DOHH2 (cell line): ENCODE measurements at regions not wholly inside any gene's neighbourhood (a gene's known extent, or its start where the extent isn't known, plus 50 kb on each side); places are given as distances from the start of the nearest gene placed in this dataset.

Source experiments
- H3F3A ChIP-seq: fragments of 200-600 bp; sonication (generic), shearing (Covaris generic); 2 replicates; pipeline ENCODE4 v1.6.0; 2016; ENCODE audit warnings: antibody characterized with exemption, mild to moderate bottlenecking; ENCODE audit not compliant: control insufficient read depth, insufficient read depth
- H3K27ac ChIP-seq: fragments of 200-600 bp; sonication (generic); 2 replicates; pipeline ENCODE4 v1.5.1; 2014; ENCODE audit warnings: low read depth, mild to moderate bottlenecking, low read length, moderate library complexity
- H3K27me3 ChIP-seq: fragments of 200-600 bp; sonication (generic); 2 replicates; pipeline ENCODE4 v1.6.1; 2014; ENCODE audit warnings: mild to moderate bottlenecking, low read length, mixed read lengths; ENCODE audit not compliant: control insufficient read depth
- H3K36me3 ChIP-seq: fragments of 200-600 bp; sonication (generic); 2 replicates; pipeline ENCODE4 v1.6.1; 2014; ENCODE audit warnings: mild to moderate bottlenecking, low read length, moderate library complexity, mixed read lengths; ENCODE audit not compliant: control insufficient read depth
- H3K4me1 ChIP-seq: fragments of 200-600 bp; sonication (generic); 2 replicates; pipeline ENCODE4 v1.6.1; 2014; ENCODE audit warnings: mild to moderate bottlenecking, low read length, mixed read lengths; ENCODE audit not compliant: control insufficient read depth
- H3K4me2 ChIP-seq: fragments of 200-600 bp; sonication (generic); 2 replicates; pipeline ENCODE4 v1.6.0; 2014; ENCODE audit warnings: mild to moderate bottlenecking, low read length, moderate library complexity
- H3K4me3 ChIP-seq: fragments of 200-600 bp; sonication (generic); 2 replicates; pipeline ENCODE4 v1.5.1; 2014; ENCODE audit warnings: mild to moderate bottlenecking, low read length, mixed read lengths
- H3K79me2 ChIP-seq: fragments of 200-600 bp; sonication (generic); 2 replicates; pipeline ENCODE4 v1.6.1; 2014; ENCODE audit warnings: mild to moderate bottlenecking, low read length, mixed read lengths; ENCODE audit not compliant: control insufficient read depth
- H3K9me2 ChIP-seq: fragments of 200-600 bp; sonication (generic); replicated peaks from 2 replicates; pipeline ENCODE4 v1.6.1; 2014; ENCODE audit warnings: mild to moderate bottlenecking, low read length, mixed read lengths; ENCODE audit not compliant: control insufficient read depth
- H3K9me3 ChIP-seq: fragments of 200-600 bp; sonication (generic); 2 replicates; pipeline ENCODE4 v1.6.1; 2014; ENCODE audit warnings: antibody characterized with exemption, low read length, mixed read lengths; ENCODE audit not compliant: control insufficient read depth, insufficient read depth
- H4K20me1 ChIP-seq: fragments of 200-600 bp; sonication (generic); 2 replicates; pipeline ENCODE4 v1.6.0; 2014; ENCODE audit warnings: low read depth, mild to moderate bottlenecking, antibody characterized with exemption, low read length, moderate library complexity; ENCODE audit not compliant: control insufficient read depth, insufficient read depth
- EZH2phosphoT487 ChIP-seq: fragments of 200-600 bp; sonication (generic); IDR thresholded peaks from 2 replicates; pipeline ENCODE4 v1.6.1; 2017; ENCODE audit warnings: borderline replicate concordance, mild to moderate bottlenecking, antibody characterized with exemption, low read length, moderate library complexity, mixed read lengths
- TF ChIP-seq, protein P1 (sequence below): fragments of 200-600 bp; sonication (generic); IDR thresholded peaks from one replicate; pipeline ENCODE4 v1.5.1; 2014; ENCODE audit warnings: antibody characterized with exemption, mild to moderate bottlenecking, low read depth, low read length; ENCODE audit not compliant: poor library complexity, severe bottlenecking

DNA sequence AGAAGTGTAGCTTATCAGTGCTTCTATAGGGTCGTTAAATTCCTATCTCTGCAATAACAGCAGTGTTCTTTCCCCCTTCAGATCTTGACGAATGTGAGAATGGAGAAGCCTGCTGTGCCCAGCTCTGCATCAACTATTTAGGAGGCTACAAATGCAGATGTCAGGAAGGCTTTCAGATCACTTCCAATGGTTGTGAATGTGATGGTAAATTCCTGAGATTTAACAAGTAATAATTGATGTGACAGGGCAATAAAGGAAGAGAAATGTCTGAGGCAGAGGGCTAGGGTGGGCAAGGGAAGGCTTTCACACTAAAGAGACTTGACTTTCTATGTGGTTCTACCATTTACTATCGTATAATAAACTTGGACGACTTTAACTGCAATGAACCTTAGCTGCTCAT is 711.7 kb upstream of the GOLIM4 start:
- Histone ChIP-seq H3K9me3 (no peaks in the 10 kb centered on the region), H3K27me3 (no peaks in the 10 kb centered on the region), H3K36me3 (no peaks in the 10 kb centered on the region), H3K4me1 (no peaks in the 10 kb centered on the region), H3K4me2 (no peak overlapping the region), H3K27ac (no peak overlapping the region), H3K4me3 (no peak overlapping the region), H4K20me1 (no peaks in the 10 kb centered on the region), H3F3A (no peaks in the 10 kb centered on the region), H3K79me2 (no peaks in the 10 kb centered on the region), H3K9me2 (no peaks in the 10 kb centered on the region)
- TF ChIP-seq EZH2phosphoT487: no peak

- TF ChIP-seq, protein P1, sequence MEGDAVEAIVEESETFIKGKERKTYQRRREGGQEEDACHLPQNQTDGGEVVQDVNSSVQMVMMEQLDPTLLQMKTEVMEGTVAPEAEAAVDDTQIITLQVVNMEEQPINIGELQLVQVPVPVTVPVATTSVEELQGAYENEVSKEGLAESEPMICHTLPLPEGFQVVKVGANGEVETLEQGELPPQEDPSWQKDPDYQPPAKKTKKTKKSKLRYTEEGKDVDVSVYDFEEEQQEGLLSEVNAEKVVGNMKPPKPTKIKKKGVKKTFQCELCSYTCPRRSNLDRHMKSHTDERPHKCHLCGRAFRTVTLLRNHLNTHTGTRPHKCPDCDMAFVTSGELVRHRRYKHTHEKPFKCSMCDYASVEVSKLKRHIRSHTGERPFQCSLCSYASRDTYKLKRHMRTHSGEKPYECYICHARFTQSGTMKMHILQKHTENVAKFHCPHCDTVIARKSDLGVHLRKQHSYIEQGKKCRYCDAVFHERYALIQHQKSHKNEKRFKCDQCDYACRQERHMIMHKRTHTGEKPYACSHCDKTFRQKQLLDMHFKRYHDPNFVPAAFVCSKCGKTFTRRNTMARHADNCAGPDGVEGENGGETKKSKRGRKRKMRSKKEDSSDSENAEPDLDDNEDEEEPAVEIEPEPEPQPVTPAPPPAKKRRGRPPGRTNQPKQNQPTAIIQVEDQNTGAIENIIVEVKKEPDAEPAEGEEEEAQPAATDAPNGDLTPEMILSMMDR: no peak
- TF ChIP-seq EZH2phosphoT487: no peak
- Histone ChIP-seq H4K20me1 (no peaks in the 10 kb centered on the region), H3K36me3 (no peaks in the 10 kb centered on the region), H3K9me3 (no peaks in the 10 kb centered on the region), H3K27me3 (no peaks in the 10 kb centered on the region), H3K79me2 (no peaks in the 10 kb centered on the region), H3K4me2 (no peak overlapping the region), H3K9me2 (no peaks in the 10 kb centered on the region), H3K27ac (no peak overlapping the region), H3K4me3 (no peak overlapping the region), H3F3A (no peaks in the 10 kb centered on the region), H3K4me1 (no peaks in the 10 kb centered on the region)
Observed at GRCh38 chr3:168806871-168807270, 711.1 kb upstream of the GOLIM4 start.

DNA sequence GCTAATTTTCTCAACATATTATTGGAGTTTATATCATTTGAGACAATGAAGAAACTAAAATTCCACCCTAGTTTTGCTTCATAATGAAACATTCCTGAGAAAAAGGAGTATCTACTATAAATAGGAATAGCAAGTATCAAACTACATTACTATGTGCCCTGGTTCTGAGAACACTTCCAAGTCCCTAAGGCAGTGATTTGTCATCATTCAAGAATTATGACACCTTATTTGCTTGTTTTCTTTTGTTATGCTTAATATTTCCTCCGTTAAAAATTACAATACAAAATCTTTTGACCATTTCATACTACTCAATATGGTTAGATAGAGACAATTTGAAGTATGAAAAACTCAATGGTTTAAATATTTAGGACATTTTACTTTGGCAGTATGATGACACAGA is 707.8 kb upstream of the GOLIM4 start:
- Histone ChIP-seq H3K9me2 (no peaks in the 10 kb centered on the region), H3K9me3 (no peaks in the 10 kb centered on the region), H3F3A (no peaks in the 10 kb centered on the region), H3K27ac (no peak overlapping the region), H3K4me1 (no peaks in the 10 kb centered on the region), H3K27me3 (no peaks in the 10 kb centered on the region), H3K79me2 (no peaks in the 10 kb centered on the region), H4K20me1 (no peaks in the 10 kb centered on the region), H3K36me3 (no peaks in the 10 kb centered on the region), H3K4me2 (no peak overlapping the region), H3K4me3 (no peak overlapping the region)
- TF ChIP-seq, protein P1: no peak
- TF ChIP-seq EZH2phosphoT487: no peak

DNA sequence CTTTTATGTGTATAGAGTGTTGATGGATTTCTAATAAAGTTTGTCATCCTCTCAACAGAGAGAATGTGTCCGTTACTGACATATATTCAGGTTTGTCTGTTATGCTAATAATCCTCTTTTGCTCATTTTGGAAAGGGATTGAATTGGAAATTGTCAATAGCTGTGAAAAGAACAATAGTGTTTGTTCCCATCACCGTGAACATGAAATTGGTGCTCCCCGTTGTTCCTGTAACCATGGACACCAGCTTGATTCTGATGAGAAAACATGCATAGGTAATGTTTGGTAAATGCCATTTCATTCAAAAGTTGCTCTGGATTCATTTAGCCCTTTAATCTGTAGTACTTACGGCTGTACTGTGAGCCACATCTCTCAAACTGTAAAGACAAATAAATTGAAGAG is 707.0 kb upstream of the GOLIM4 start:
- no peak overlapping the region for H3K27ac ChIP-seq
- no peaks in the 10 kb centered on the region for H3K36me3 ChIP-seq
- no peaks in the 10 kb centered on the region for H3F3A ChIP-seq
- H4K20me1 ChIP-seq: no peaks in the 10 kb centered on the region
- H3K9me2 ChIP-seq: no peaks in the 10 kb centered on the region
- H3K27me3 ChIP-seq: no peaks in the 10 kb centered on the region
- H3K4me3 ChIP-seq: no peak overlapping the region
- no peaks in the 10 kb centered on the region for H3K79me2 ChIP-seq
- no peak overlapping the region for H3K4me2 ChIP-seq
- H3K4me1 ChIP-seq: no peaks in the 10 kb centered on the region
- TF ChIP-seq, protein P1: no peak
- no peak for TF ChIP-seq EZH2phosphoT487
- H3K9me3 ChIP-seq: no peaks in the 10 kb centered on the region
